Mesenteric fat pad (tissue), 1 donor: ENCODE measurements at regions not wholly inside any gene's neighbourhood (a gene's known extent, or its start where the extent isn't known, plus 50 kb on each side); places are given as distances from the start of the nearest gene placed in this dataset.
"Not testable (repeated sequence)": the region's sequence is repeated elsewhere in the genome, so short reads cannot be mapped to it uniquely, and the experiment has no call there.

Source experiments
- DNase-seq: peaks from one replicate; pipeline ENCODE4 v3.0.0-alpha.2; 2020; ENCODE audit warnings: low spot score
- donor health status: DM: yes; HTN: yes; CAD: no.

- no peak for DNase-seq
Observed at GRCh38 chr22:25281675-25282345, 62.4 kb downstream of the CRYBB2 start.

DNA sequence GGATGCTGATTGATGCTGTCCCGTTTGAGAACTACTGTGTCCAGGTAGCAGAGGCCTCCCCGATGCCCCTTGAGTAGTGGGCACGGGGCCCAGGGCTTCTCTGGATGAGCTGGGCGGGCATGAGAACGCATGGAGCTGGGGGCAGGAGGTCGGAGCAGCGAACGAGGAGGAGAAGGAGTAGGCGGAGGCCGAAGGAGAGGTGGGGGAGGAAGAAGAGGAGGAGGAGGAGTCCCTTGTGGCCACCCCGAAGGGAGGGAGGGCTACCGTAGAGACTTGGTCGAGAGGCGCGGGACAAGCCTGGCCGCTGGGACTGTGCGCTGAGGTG lies 62.9 kb downstream of the CRYBB2 start:
- no peak for DNase-seq

DNA sequence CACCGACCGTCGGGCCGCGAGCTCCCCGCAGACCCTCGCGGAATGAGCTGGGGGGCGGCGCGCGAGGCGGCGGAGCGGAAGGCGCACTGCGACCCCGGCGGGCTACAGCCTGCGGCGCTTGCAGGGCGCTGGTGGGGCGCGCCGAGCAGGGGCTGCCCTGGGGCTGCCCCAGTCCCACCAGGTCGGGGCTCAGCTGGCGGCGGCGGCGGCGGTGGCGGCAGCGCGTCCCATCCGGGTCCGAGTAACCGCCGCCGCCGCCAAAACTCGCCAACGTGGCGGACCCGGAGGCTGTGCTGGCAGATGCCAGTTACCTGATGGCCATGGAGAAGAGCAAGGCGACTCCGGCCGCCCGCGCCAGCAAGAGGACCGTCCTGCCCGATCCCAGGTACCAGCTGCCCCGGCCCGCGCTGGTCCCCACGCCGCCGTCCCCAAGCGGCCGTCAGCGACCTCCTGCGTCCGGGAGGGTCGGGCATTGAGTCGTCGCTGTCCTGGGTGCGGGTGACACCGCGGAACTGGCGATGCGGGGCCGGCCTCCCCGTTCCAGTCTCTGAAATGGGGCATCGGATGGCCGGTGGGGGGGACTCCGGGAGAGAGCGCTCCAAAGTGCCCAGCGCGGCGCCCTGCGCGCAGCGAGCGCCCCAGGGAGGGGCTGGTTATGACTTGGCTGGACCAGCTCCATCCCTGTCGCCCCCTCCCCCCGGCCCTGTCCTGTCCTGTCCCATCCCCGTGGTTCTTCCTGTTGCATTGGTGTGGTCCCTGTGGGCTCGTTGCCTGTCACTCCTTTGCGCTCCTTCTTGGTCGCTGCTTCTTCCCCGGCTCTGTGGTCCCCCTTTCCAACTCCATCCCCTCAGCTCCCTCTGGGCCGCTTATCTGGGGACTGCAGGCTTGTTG lies 63.5 kb downstream of the CRYBB2 start:
- no peak for DNase-seq

GRCh38 chr22:25288481-25288880 lies 69.0 kb downstream of the CRYBB2 start:
- not testable (repeated sequence) for DNase-seq

GRCh38 chr22:25301912-25302311 lies 82.5 kb downstream of the CRYBB2 start:
- not testable (repeated sequence) for DNase-seq

DNA sequence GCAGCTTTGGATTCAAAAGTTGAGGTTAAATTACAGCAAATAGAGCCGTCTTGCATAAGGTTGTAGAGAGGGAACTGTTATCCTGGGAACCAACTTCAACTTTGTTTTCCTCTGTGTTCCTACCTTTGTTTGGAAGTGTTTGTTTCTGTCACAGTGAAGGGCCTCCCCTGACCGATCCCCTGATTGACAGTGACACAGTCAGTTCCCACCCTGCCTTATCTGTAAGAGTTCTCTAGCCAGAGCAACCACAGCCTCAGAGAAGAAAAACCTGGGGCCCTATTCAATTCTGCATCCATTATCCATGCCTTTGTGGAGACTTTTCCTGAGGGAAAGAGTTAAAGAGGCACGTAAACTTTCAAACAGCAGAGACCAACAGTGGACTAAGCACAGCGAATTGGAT lies 90.1 kb downstream of the CRYBB2 start:
- DNase-seq: not testable (repeated sequence)

- DNase-seq: not testable (repeated sequence)
Observed at GRCh38 chr22:25311924-25312323, 92.5 kb downstream of the CRYBB2 start.

DNA sequence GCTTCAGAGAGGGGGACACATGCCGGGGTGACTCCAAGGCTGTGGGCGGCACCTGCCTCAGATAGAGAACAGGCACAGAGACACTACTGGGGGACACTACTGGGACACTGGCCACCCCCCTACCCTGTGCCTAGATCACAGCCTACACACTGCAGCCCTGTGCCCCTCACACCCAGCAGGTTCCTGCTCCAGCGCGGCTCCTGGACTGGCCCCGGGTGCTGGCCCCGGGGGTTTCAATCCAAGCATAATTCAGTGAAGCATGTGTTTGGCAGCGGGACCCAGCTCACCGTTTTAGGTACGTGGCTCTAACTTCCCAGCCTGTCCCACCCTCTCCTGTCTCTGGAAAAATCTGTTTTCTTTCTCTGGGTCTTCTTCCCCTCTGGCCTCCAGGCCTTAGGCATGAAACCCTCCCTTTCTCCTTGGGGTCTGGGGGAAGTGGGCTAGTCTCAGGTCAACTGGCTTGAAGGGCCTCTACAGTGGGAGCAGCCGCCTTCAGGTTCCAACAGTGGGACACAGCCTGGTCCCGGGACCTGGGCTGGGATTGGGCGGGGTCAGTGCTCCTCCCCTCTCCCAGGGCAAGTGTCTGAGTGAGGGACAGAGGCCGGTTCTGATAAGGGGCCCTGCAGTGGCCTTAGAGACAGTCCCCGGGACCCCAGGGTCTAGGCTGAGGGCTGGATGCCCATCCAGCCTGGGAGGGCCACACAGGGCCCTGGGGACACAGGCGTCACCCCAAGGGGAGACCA lies 98.8 kb downstream of the CRYBB2 start:
- DNase-seq: peak; percentile 76

GRCh38 chr22:25327018-25327755 lies 107.7 kb downstream of the CRYBB2 start:
- DNase-seq: peak; percentile 84

- DNase-seq: peak; percentile 24
Observed at GRCh38 chr22:25331050-25331449, 111.6 kb downstream of the CRYBB2 start.

DNA sequence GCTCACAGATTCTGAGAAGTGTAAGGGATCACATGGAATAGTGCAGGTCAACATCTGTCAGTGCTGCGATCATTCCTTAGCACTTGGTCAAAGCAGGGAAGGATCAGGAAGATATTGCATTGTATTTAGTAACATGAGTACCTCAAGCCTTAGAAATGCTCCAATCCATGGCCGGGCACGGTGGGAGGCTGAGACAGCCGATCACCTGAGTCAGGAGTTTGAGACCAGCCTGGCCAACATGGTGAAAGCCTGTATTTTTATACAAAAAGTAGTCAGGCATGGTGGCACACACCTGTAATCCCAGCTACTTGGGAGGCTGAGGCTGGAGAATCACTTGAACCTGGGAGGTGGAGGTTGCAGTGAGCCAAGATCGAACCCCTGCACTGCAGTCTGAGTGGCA lies 112.5 kb downstream of the CRYBB2 start:
- DNase-seq: peak; percentile 85

DNA sequence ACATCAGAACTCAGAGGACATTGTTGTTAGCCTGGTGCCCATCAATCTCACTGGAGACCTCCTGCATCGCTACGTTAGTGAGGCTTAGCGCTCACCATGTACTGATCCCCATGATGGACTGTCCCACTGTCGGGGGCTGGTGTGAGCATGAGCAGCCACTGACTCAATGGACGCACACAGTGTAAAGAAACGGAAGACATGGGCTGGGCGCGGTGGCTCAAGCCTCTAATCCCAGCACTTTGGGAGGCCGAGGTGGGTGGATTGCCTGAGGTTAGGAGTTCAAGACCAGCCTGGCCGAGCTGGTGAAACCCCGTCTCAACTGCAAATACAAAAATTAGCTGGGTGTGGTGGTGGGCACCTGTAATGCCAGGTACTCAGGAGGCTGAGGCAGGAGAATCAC lies 112.9 kb downstream of the CRYBB2 start:
- peak; percentile 72 for DNase-seq

DNA sequence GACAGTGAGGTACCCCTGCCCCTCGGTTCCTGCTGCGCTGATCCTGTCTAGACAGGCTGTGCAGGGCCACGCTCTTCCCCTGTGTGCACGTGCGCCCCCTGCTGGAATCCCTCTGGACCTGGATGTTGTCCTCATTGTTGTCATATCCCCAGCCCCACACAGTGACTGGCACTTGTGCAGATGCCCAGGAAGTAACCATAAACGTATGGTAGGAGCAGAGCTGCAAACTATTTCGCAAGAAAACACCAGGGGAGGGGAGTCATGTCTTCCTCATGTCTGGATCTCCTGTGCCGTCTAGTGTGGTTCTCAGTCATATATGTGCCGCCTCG lies 114.7 kb downstream of the CRYBB2 start:
- DNase-seq: peak; percentile 88

GRCh38 chr22:25334631-25335030 lies 115.2 kb downstream of the CRYBB2 start:
- DNase-seq: peak; percentile 85

GRCh38 chr22:25335276-25335675 lies 115.8 kb downstream of the CRYBB2 start:
- DNase-seq: peak; percentile 59

- DNase-seq: not testable (repeated sequence)
Observed at GRCh38 chr22:25340536-25340935, 121.1 kb downstream of the CRYBB2 start.

GRCh38 chr22:25344366-25344765 lies 124.9 kb downstream of the CRYBB2 start:
- DNase-seq: not testable (repeated sequence)

DNA sequence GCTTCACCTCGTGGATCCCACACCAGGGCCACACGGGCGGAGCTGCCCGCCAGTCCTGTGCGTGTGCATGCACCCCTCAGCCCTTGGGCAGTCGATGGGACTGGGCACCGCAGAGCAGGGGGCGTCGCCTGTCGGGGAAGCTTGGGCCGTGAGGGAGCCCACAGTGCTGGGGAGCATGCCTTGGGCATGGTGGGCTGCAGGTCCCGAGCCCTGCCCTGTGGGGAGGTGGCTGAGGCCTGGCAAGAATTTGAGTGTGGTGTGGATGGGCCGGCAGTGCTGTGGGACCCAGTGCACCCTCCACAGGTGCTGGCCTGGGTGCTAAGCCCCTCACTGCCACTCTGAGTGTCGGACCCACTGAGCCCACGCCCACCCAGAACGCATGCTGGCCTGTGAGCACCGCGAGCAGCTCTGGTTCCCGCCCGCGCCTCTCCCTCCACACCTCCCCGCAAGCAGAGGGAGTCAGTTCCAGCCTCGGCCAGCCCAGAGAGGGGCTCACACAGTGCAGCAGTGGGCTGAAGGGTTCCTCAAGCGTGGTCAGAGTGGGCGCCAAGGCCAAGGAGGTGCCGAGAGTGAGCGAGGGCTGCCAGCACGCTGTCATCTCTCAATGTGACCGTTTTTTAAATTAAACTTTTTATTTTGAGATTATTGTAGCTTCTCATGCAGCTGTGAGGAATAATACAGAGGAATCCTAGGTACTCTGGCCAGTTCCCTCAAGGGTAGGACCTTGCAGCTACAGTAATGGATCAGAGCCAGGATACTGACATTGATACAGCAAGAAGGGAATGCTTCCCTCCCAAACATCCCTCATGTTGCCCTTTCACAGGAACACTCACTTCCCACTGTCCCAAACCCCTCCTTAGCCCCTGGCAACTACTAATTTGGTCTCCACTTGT lies 127.7 kb downstream of the CRYBB2 start:
- DNase-seq: peak; percentile 88

GRCh38 chr22:25347752-25348102 lies 128.3 kb downstream of the CRYBB2 start:
- no peak for DNase-seq

DNA sequence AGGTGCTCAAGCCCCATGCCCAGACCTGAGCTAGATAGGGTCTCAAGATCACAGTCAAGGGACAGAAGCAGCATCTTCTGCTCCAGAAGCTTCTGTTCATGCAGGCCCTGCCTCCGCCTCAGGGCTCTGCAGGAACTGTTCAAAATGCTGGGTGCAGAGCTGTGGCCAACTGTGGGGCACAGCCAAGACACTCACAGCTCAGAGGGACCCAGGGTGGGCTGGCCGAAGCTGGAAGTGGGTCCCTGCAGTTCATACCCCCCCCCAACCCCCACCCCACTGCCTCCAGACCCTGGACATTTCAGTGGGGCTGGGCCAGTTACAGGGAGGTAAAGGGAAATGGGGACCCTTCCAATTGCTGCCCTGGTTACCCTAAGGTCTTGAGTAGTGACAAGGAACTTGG lies 129.0 kb downstream of the CRYBB2 start:
- peak; percentile 62 for DNase-seq
